ENCODE measurements at regions not wholly inside any gene's neighbourhood (a gene's known extent, or its start where the extent isn't known, plus 50 kb on each side); places are given as distances from the start of the nearest gene placed in this dataset.
"Not testable (repeated sequence)": the region's sequence is repeated elsewhere in the genome, so short reads cannot be mapped to it uniquely, and the experiment has no call there.

DNA sequence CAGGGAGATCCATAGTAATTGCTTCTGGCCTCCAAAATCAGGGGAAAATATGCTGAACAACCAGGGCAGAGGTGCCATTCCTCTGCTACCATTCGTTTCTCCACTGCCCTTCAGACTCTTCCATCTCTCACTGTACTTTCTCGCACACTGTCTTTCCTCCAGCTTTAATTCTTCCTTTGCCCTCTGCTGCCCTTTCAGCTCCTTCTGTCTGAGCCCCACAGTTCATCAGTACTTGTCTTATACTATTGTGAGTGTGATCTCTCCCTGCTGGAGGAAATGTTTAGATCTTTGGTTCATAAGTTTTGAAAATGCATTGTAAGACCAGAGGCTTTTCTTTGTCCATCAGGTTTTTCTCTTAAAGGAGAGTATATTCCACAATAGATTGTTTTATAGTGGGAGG lies 184.9 kb upstream of the DTNA start:
- H3K27ac Mint-ChIP-seq (ENCODE audit: unreplicated experiment): no peak overlapping the region
- BruUV-seq (replicated peaks): no TSS peak
- no peaks in the 10 kb centered on the region for H3K27me3 Mint-ChIP-seq (ENCODE audit: unreplicated experiment)
- H3K9me3 Mint-ChIP-seq (ENCODE audit: low read depth, unreplicated experiment): no peaks in the 10 kb centered on the region
- no peak overlapping the region for H3K4me3 Mint-ChIP-seq (ENCODE audit: low read depth, unreplicated experiment)
- CTCF ChIA-PET: no interaction called here
- H3K36me3 Mint-ChIP-seq (ENCODE audit: insufficient read depth, unreplicated experiment): no peaks in the 10 kb centered on the region
- no peaks in the 10 kb centered on the region for H3K4me1 Mint-ChIP-seq (ENCODE audit: low read depth, unreplicated experiment)
- TF ChIP-seq CTCF (IDR thresholded peaks at IDR 0.05; ENCODE audit: unreplicated experiment): no peak
- intact Hi-C loops (cut with micrococcal nuclease; ENCODE audit: unreplicated experiment): no loop called here
- no peak for DNase-seq

GRCh38 chr18:34528177-34528576 lies 181.9 kb upstream of the DTNA start:
- Mint-ChIP-seq H3K4me3 (ENCODE audit: low read depth, unreplicated experiment) (no peak overlapping the region), H3K9me3 (ENCODE audit: low read depth, unreplicated experiment) (no peaks in the 10 kb centered on the region), H3K27me3 (ENCODE audit: unreplicated experiment) (no peaks in the 10 kb centered on the region), H3K27ac (ENCODE audit: unreplicated experiment) (no peak overlapping the region), H3K36me3 (ENCODE audit: insufficient read depth, unreplicated experiment) (no peaks in the 10 kb centered on the region), H3K4me1 (ENCODE audit: low read depth, unreplicated experiment) (no peaks in the 10 kb centered on the region)
- intact Hi-C loops (cut with micrococcal nuclease; ENCODE audit: unreplicated experiment): no loop called here
- CTCF ChIA-PET: no interaction called here
- DNase-seq: no peak
- BruUV-seq (replicated peaks): no TSS peak
- TF ChIP-seq CTCF (IDR thresholded peaks at IDR 0.05; ENCODE audit: unreplicated experiment): no peak

DNA sequence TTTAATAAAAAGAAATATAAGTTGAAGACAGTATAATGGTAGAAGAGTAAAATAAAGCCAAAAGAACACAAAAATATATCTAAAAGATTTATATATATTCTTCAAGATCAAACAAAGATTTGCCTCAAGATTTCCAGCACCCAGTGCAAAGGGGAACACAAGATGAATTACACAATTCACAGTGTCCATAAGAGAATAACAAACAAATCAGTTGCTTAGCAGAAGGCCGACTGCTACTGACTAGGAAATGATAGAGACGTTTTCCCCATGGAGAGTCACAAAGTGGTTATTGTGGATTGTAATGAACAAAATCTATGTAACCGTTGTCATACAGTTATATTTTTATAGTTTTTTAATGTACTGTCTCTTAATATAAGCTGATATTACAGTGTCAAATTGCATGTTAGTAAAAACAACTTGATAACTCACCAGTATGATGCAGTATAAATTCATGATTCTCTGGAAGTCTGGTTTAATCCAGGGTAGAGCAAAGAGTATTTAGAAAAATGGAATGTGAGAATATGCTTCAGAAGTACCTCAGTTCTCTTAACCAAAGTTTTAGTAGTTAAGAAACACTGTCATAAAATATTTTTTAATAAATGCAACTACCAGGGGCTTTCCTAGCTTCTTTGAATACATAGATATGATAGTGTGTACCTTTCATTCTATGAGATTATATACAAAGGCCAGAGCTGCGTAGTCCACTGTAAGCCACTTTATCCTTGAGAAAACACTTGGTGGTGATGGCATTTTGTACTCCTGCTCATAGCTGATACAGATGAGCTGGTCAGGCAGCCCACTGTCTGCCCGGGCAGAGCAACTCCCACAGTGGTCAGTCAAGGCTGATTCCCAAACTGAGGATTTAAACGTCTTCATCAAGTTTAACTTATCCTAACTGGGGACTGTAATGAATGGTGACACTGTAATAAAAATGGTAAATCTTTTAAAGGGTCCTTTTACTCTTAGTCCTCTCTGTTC lies 180.5 kb upstream of the DTNA start:
- CTCF ChIA-PET: no interaction called here
- intact Hi-C loops (cut with micrococcal nuclease; ENCODE audit: unreplicated experiment): no loop called here
- no peaks in the 10 kb centered on the region for H3K36me3 Mint-ChIP-seq (ENCODE audit: insufficient read depth, unreplicated experiment)
- DNase-seq: no peak
- TF ChIP-seq CTCF (IDR thresholded peaks at IDR 0.05; ENCODE audit: unreplicated experiment): no peak
- no TSS peak for BruUV-seq (replicated peaks)
- H3K9me3 Mint-ChIP-seq (ENCODE audit: low read depth, unreplicated experiment): no peaks in the 10 kb centered on the region
- H3K4me1 Mint-ChIP-seq (ENCODE audit: low read depth, unreplicated experiment): no peaks in the 10 kb centered on the region
- no peak overlapping the region for H3K4me3 Mint-ChIP-seq (ENCODE audit: low read depth, unreplicated experiment)
- no peak overlapping the region for H3K27ac Mint-ChIP-seq (ENCODE audit: unreplicated experiment)
- H3K27me3 Mint-ChIP-seq (ENCODE audit: unreplicated experiment): no peaks in the 10 kb centered on the region

DNA sequence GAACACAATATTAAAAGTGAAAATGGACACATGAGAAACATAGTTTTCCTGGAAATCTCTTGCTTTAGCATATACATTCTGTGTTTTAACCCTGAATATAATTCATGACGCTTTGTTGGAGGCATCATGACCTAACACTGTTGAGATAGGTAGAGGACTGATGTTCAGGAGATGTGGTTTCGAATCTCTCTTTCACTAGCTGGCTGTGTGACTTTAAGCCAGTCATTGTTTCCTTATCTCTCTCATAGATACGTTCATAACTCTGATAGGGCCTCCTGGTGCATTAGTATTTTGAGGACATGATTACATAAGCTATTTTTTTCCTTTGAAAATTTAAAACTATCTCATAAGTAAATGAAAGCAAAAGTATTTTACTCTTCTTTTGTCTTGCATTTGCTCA lies 179.0 kb upstream of the DTNA start:
- no peak overlapping the region for H3K27ac Mint-ChIP-seq (ENCODE audit: unreplicated experiment)
- TF ChIP-seq CTCF (IDR thresholded peaks at IDR 0.05; ENCODE audit: unreplicated experiment): no peak
- CTCF ChIA-PET: no interaction called here
- intact Hi-C loops (cut with micrococcal nuclease; ENCODE audit: unreplicated experiment): no loop called here
- no TSS peak for BruUV-seq (replicated peaks)
- no peak overlapping the region for H3K4me3 Mint-ChIP-seq (ENCODE audit: low read depth, unreplicated experiment)
- H3K9me3 Mint-ChIP-seq (ENCODE audit: low read depth, unreplicated experiment): no peaks in the 10 kb centered on the region
- H3K4me1 Mint-ChIP-seq (ENCODE audit: low read depth, unreplicated experiment): no peaks in the 10 kb centered on the region
- H3K27me3 Mint-ChIP-seq (ENCODE audit: unreplicated experiment): no peaks in the 10 kb centered on the region
- H3K36me3 Mint-ChIP-seq (ENCODE audit: insufficient read depth, unreplicated experiment): no peaks in the 10 kb centered on the region
- no peak for DNase-seq

DNA sequence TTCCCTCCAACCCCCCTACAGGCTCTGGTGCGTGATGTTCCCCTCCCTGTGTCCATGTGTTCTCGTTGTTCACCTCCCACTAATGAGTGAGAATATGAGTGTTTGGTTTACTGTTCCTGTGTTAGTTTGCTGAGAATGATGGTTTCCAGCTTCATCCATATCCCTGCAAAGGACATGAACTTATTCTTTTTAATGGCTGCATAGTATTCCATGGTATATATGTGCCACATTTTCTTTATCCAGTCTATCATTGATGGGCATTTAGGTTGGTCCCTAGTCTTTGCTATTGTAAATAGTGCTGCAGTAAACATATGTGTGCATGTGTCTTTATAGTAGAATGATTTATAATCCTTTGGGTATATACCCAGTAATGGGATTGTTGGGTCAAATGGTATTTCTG lies 175.5 kb upstream of the DTNA start:
- H3K27me3 Mint-ChIP-seq (ENCODE audit: unreplicated experiment); H3K36me3 Mint-ChIP-seq (ENCODE audit: insufficient read depth, unreplicated experiment); DNase-seq; H3K4me3 Mint-ChIP-seq (ENCODE audit: low read depth, unreplicated experiment); H3K4me1 Mint-ChIP-seq (ENCODE audit: low read depth, unreplicated experiment); intact Hi-C loops (cut with micrococcal nuclease; ENCODE audit: unreplicated experiment); H3K27ac Mint-ChIP-seq (ENCODE audit: unreplicated experiment); H3K9me3 Mint-ChIP-seq (ENCODE audit: low read depth, unreplicated experiment); BruUV-seq (replicated peaks); CTCF ChIA-PET: not testable (repeated sequence)
